Panc1 (cell line): ENCODE measurements at regions not wholly inside any gene's neighbourhood (a gene's known extent, or its start where the extent isn't known, plus 50 kb on each side); places are given as distances from the start of the nearest gene placed in this dataset.

Source experiments
- CTCF ChIP-seq: fragments of 450-650 bp; IDR thresholded peaks from 2 replicates; pipeline ENCODE4 v1.5.1; 2017; ENCODE audit warnings: mild to moderate bottlenecking
- POLR2AphosphoS5 ChIP-seq: IDR thresholded peaks from 2 replicates; pipeline ENCODE4 v1.6.1; 2012; ENCODE audit warnings: mild to moderate bottlenecking, low read depth, low read length, moderate library complexity
- REST ChIP-seq, 2 experiments: IDR thresholded peaks; 2 replicates each; pipeline ENCODE4 v1.6.1; 2011 to 2012; ENCODE audit warnings: low read depth in 2 of 2, control low read depth in 1 of 2, low read length in 1 of 2, mild to moderate bottlenecking in 1 of 2, moderate library complexity in 1 of 2; ENCODE audit not compliant: insufficient read depth in 1 of 2
- SIN3A ChIP-seq: IDR thresholded peaks from 2 replicates; pipeline ENCODE4 v1.6.1; 2012; ENCODE audit warnings: low read depth, mild to moderate bottlenecking, low read length, moderate library complexity, borderline replicate concordance; ENCODE audit not compliant: insufficient read depth

- TF ChIP-seq CTCF (no peak), SIN3A (no peak), POLR2AphosphoS5 (no peak), REST (IDR thresholded peaks at IDR 0.05; ENCODE audit: insufficient read depth in 1 of 2, low read depth in 2 of 2, low read length in 1 of 2) (no peak)
Observed at GRCh38 chr2:143988082-143988481, 531.8 kb downstream of the ZEB2 start.
